Stimulated activated CD8-positive, alpha-beta memory T cell treated with anti-CD3 and anti-CD28 coated beads, Interleukin-12 subunit alpha, Interleukin-12 subunit beta, amount 100 ng/mL, for 4 hours (primary cell): ENCODE measurements at regions not wholly inside any gene's neighbourhood (a gene's known extent, or its start where the extent isn't known, plus 50 kb on each side); places are given as distances from the start of the nearest gene placed in this dataset.
"Not testable (repeated sequence)": the region's sequence is repeated elsewhere in the genome, so short reads cannot be mapped to it uniquely, and the experiment has no call there.

Experiments
- DNase-seq: peaks from one replicate; pipeline ENCODE4 v3.0.0-alpha.2; 2020; ENCODE audit warnings: low read depth

- DNase-seq: no peak
Observed at GRCh38 chr2:193294371-193294770, 1099.6 kb upstream of the TMEFF2 start.

GRCh38 chr2:193279361-193279760 is 1084.6 kb upstream of the TMEFF2 start:
- no peak for DNase-seq

GRCh38 chr2:193276988-193277387 is 1082.3 kb upstream of the TMEFF2 start:
- no peak for DNase-seq

GRCh38 chr2:193276560-193276959 is 1081.8 kb upstream of the TMEFF2 start:
- DNase-seq: no peak

GRCh38 chr2:193276069-193276468 is 1081.3 kb upstream of the TMEFF2 start:
- DNase-seq: no peak

- DNase-seq: no peak
Observed at GRCh38 chr2:193272011-193272410, 1077.3 kb upstream of the TMEFF2 start.

GRCh38 chr2:193270816-193271215 is 1076.1 kb upstream of the TMEFF2 start:
- no peak for DNase-seq

- DNase-seq: no peak
Observed at GRCh38 chr2:193267496-193268002, 1072.8 kb upstream of the TMEFF2 start.

- no peak for DNase-seq
Observed at GRCh38 chr2:193253014-193253530, 1058.3 kb upstream of the TMEFF2 start.

GRCh38 chr2:193251909-193252308 is 1057.2 kb upstream of the TMEFF2 start:
- DNase-seq: no peak

GRCh38 chr2:193250389-193250788 is 1055.7 kb upstream of the TMEFF2 start:
- DNase-seq: no peak

GRCh38 chr2:193240752-193241151 is 1046.0 kb upstream of the TMEFF2 start:
- DNase-seq: no peak

GRCh38 chr2:193231634-193232033 is 1036.9 kb upstream of the TMEFF2 start:
- DNase-seq: no peak

GRCh38 chr2:193228276-193228675 is 1033.5 kb upstream of the TMEFF2 start:
- no peak for DNase-seq

- DNase-seq: no peak
Observed at GRCh38 chr2:193222454-193222853, 1027.7 kb upstream of the TMEFF2 start.

GRCh38 chr2:193219413-193219812 is 1024.7 kb upstream of the TMEFF2 start:
- no peak for DNase-seq

GRCh38 chr2:193201583-193201982 is 1006.9 kb upstream of the TMEFF2 start:
- no peak for DNase-seq

- no peak for DNase-seq
Observed at GRCh38 chr2:193199322-193199721, 1004.6 kb upstream of the TMEFF2 start.

- DNase-seq: no peak
Observed at GRCh38 chr2:193187816-193188215, 993.1 kb upstream of the TMEFF2 start.

- DNase-seq: not testable (repeated sequence)
Observed at GRCh38 chr2:193170981-193171380, 976.2 kb upstream of the TMEFF2 start.

- no peak for DNase-seq
Observed at GRCh38 chr2:193156480-193156879, 961.7 kb upstream of the TMEFF2 start.

GRCh38 chr2:193154076-193154475 is 959.3 kb upstream of the TMEFF2 start:
- DNase-seq: no peak

- no peak for DNase-seq
Observed at GRCh38 chr2:193153576-193153975, 958.8 kb upstream of the TMEFF2 start.

GRCh38 chr2:193142467-193142866 is 947.7 kb upstream of the TMEFF2 start:
- DNase-seq: not testable (repeated sequence)

- DNase-seq: no peak
Observed at GRCh38 chr2:193141998-193142397, 947.3 kb upstream of the TMEFF2 start.
